ENCODE measurements at regions not wholly inside any gene's neighbourhood (a gene's known extent, or its start where the extent isn't known, plus 50 kb on each side); places are given as distances from the start of the nearest gene placed in this dataset.

DNA sequence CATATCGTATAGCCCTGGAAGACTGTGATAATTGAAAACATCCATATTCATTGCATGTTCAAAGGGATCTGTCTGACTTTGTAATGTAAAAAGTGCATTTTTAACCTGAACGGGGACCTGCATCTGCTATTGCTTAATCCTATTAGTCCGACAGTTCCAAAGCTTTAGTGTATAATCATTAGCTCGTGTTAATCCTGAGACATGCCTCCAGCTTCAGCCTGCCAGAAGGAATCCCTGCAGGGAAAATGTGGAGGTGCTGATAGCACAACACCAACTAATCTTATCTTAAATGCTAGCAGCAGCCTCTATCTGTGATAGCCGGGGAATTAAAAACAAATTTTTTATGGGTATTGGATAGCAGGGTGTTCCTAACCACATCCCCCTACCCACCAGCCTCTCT is 495.2 kb downstream of the TLE4 start:
- H3F3A ChIP-seq (ENCODE audit: control insufficient read depth, insufficient read depth): no peaks in the 10 kb centered on the region
- H3K4me3 ChIP-seq (ENCODE audit: low read length): no peak overlapping the region
- no peak overlapping the region for H3K4me2 ChIP-seq (ENCODE audit: low read length)
- no peaks in the 10 kb centered on the region for H4K20me1 ChIP-seq (ENCODE audit: control insufficient read depth, insufficient read depth, low read depth, low read length)
- H3K9me2 ChIP-seq (replicated peaks; ENCODE audit: control insufficient read depth, low read length): no peaks in the 10 kb centered on the region
- H3K36me3 ChIP-seq (ENCODE audit: control insufficient read depth, low read length): no peaks in the 10 kb centered on the region
- no peaks in the 10 kb centered on the region for H3K79me2 ChIP-seq (ENCODE audit: control insufficient read depth, low read length)
- no peaks in the 10 kb centered on the region for H3K4me1 ChIP-seq (ENCODE audit: control insufficient read depth, low read length)
- no peak overlapping the region for H3K27ac ChIP-seq (ENCODE audit: low read depth, low read length)
- no peak for TF ChIP-seq EZH2phosphoT487 (IDR thresholded peaks at IDR 0.05; ENCODE audit: borderline replicate concordance, low read length)
- no peaks in the 10 kb centered on the region for H3K9me3 ChIP-seq (ENCODE audit: control insufficient read depth, insufficient read depth, low read length)
- no peaks in the 10 kb centered on the region for H3K27me3 ChIP-seq (ENCODE audit: control insufficient read depth, low read length)

DNA sequence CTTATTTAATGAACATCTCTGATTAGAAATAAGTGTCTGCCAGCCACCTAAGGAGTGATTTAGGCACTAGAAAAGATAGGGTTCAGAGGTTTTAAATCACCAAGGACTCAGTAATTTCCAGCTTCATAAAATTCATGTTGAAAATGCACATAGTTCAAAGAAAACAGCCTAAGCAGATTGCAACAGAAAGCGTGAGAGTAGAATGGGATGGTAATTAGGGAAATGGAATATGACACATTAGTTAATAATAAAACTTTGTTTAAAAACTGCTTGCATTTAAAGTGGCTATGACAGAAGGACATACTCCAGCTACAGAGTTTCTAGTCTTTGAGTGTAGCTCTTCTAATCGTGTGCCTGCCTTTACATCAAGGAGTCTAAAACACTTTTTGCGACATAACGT is 490.8 kb downstream of the TLE4 start:
- Histone ChIP-seq H3F3A (ENCODE audit: control insufficient read depth, insufficient read depth) (no peaks in the 10 kb centered on the region), H3K27ac (ENCODE audit: low read depth, low read length) (no peak overlapping the region), H3K36me3 (ENCODE audit: control insufficient read depth, low read length) (no peaks in the 10 kb centered on the region), H3K4me3 (ENCODE audit: low read length) (no peak overlapping the region), H4K20me1 (ENCODE audit: control insufficient read depth, insufficient read depth, low read depth, low read length) (no peaks in the 10 kb centered on the region), H3K79me2 (ENCODE audit: control insufficient read depth, low read length) (no peaks in the 10 kb centered on the region), H3K4me1 (ENCODE audit: control insufficient read depth, low read length) (no peaks in the 10 kb centered on the region), H3K9me3 (ENCODE audit: control insufficient read depth, insufficient read depth, low read length) (no peaks in the 10 kb centered on the region), H3K4me2 (ENCODE audit: low read length) (no peak overlapping the region), H3K27me3 (ENCODE audit: control insufficient read depth, low read length) (no peaks in the 10 kb centered on the region), H3K9me2 (replicated peaks; ENCODE audit: control insufficient read depth, low read length) (no peaks in the 10 kb centered on the region)
- TF ChIP-seq EZH2phosphoT487 (IDR thresholded peaks at IDR 0.05; ENCODE audit: borderline replicate concordance, low read length): no peak
- TF ChIP-seq, protein P1, sequence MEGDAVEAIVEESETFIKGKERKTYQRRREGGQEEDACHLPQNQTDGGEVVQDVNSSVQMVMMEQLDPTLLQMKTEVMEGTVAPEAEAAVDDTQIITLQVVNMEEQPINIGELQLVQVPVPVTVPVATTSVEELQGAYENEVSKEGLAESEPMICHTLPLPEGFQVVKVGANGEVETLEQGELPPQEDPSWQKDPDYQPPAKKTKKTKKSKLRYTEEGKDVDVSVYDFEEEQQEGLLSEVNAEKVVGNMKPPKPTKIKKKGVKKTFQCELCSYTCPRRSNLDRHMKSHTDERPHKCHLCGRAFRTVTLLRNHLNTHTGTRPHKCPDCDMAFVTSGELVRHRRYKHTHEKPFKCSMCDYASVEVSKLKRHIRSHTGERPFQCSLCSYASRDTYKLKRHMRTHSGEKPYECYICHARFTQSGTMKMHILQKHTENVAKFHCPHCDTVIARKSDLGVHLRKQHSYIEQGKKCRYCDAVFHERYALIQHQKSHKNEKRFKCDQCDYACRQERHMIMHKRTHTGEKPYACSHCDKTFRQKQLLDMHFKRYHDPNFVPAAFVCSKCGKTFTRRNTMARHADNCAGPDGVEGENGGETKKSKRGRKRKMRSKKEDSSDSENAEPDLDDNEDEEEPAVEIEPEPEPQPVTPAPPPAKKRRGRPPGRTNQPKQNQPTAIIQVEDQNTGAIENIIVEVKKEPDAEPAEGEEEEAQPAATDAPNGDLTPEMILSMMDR (IDR thresholded peaks at IDR 0.05; ENCODE audit: low read depth, low read length, poor library complexity, severe bottlenecking): no peak

DNA sequence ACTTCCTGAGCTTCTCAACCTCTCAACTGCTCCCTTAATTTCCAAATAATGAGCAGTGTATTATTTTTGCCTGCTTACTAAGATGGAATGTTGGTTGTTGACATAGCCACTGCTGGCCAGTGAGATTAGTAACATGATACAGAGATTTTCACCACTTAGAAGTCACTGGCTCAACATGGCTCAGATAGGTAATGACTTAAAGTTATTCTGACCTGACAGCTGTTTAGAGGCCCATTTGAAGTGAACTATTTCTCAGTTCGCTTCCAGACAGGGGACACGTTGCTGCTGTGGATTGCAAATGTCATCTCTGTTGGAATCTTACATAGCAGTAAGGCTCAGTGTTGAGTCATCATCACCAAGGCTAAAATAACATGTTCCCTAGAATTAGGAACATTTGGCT is 490.2 kb downstream of the TLE4 start:
- TF ChIP-seq EZH2phosphoT487 (IDR thresholded peaks at IDR 0.05; ENCODE audit: borderline replicate concordance, low read length): no peak
- TF ChIP-seq, protein P1 (IDR thresholded peaks at IDR 0.05; ENCODE audit: low read depth, low read length, poor library complexity, severe bottlenecking): no peak
- no peaks in the 10 kb centered on the region for H3K79me2 ChIP-seq (ENCODE audit: control insufficient read depth, low read length)

DNA sequence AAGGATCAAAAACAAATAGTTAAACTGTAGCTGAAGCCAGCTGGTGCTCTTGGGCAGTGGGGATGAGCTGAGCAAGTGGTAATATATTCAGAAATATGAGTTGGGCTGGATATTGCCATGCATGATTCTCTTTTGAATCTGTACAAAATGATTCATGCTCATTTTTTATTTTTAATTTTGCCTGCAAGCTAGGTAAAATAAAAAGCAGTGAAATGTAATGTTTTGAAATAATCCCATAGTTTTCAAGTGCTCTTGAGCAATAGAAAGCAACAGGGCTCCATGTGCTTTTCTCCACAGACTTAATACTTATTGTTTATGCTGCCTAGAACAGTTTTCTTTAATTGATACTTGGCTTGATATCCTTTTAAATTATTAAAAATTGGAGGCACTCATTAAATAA is 489.3 kb downstream of the TLE4 start:
- Histone ChIP-seq H3K4me1 (ENCODE audit: control insufficient read depth, low read length) (no peaks in the 10 kb centered on the region), H4K20me1 (ENCODE audit: control insufficient read depth, insufficient read depth, low read depth, low read length) (no peaks in the 10 kb centered on the region), H3K4me3 (ENCODE audit: low read length) (no peak overlapping the region)

More for the DNA sequence above, 490.2 kb downstream of the TLE4 start:
- Histone ChIP-seq H3K4me3 (ENCODE audit: low read length) (no peak overlapping the region), H3K36me3 (ENCODE audit: control insufficient read depth, low read length) (no peaks in the 10 kb centered on the region), H3K27ac (ENCODE audit: low read depth, low read length) (no peak overlapping the region), H3K9me2 (replicated peaks; ENCODE audit: control insufficient read depth, low read length) (no peaks in the 10 kb centered on the region), H3K9me3 (ENCODE audit: control insufficient read depth, insufficient read depth, low read length) (no peaks in the 10 kb centered on the region), H4K20me1 (ENCODE audit: control insufficient read depth, insufficient read depth, low read depth, low read length) (no peaks in the 10 kb centered on the region), H3K27me3 (ENCODE audit: control insufficient read depth, low read length) (no peaks in the 10 kb centered on the region), H3F3A (ENCODE audit: control insufficient read depth, insufficient read depth) (no peaks in the 10 kb centered on the region), H3K4me1 (ENCODE audit: control insufficient read depth, low read length) (no peaks in the 10 kb centered on the region), H3K4me2 (ENCODE audit: low read length) (no peak overlapping the region)

More for the DNA sequence above, 489.3 kb downstream of the TLE4 start:
- Histone ChIP-seq H3K9me2 (replicated peaks; ENCODE audit: control insufficient read depth, low read length) (no peaks in the 10 kb centered on the region), H3F3A (ENCODE audit: control insufficient read depth, insufficient read depth) (no peaks in the 10 kb centered on the region), H3K36me3 (ENCODE audit: control insufficient read depth, low read length) (no peaks in the 10 kb centered on the region), H3K9me3 (ENCODE audit: control insufficient read depth, insufficient read depth, low read length) (no peaks in the 10 kb centered on the region), H3K27me3 (ENCODE audit: control insufficient read depth, low read length) (no peaks in the 10 kb centered on the region), H3K27ac (ENCODE audit: low read depth, low read length) (no peak overlapping the region), H3K4me2 (ENCODE audit: low read length) (no peak overlapping the region), H3K79me2 (ENCODE audit: control insufficient read depth, low read length) (no peaks in the 10 kb centered on the region)
- no peak for TF ChIP-seq EZH2phosphoT487 (IDR thresholded peaks at IDR 0.05; ENCODE audit: borderline replicate concordance, low read length)
- TF ChIP-seq, protein P1 (IDR thresholded peaks at IDR 0.05; ENCODE audit: low read depth, low read length, poor library complexity, severe bottlenecking): no peak
